GM18505 (cell line): ENCODE measurements at regions not wholly inside any gene's neighbourhood (a gene's known extent, or its start where the extent isn't known, plus 50 kb on each side); places are given as distances from the start of the nearest gene placed in this dataset.
"Not testable (repeated sequence)": the region's sequence is repeated elsewhere in the genome, so short reads cannot be mapped to it uniquely, and the experiment has no call there.

ENCODE experiments used
- ATAC-seq: cut with Tn5 transposase; IDR thresholded peaks from one replicate; pipeline ENCODE4 v1.9.1; 2021; ENCODE audit not compliant: unreplicated experiment
- POLR2A ChIP-seq: IDR thresholded peaks from 4 replicates; pipeline ENCODE4 v1.6.1; 2011; ENCODE audit warnings: borderline replicate concordance; ENCODE audit not compliant: insufficient read depth, insufficient read length; ENCODE audit errors: extremely low read depth

GRCh38 chr10:23493711-23494110 is 54.8 kb downstream of the OTUD1 start:
- ATAC-seq, result no peak
- no peak for TF ChIP-seq POLR2A

GRCh38 chr10:23496727-23497126 is 57.9 kb downstream of the OTUD1 start:
- no peak for ATAC-seq

GRCh38 chr10:23499372-23500132 is 60.7 kb downstream of the OTUD1 start:
- no peak for ATAC-seq
- no peak for TF ChIP-seq POLR2A

More at GRCh38 chr10:23496727-23497126, 57.9 kb downstream of the OTUD1 start:
- TF ChIP-seq POLR2A, result no peak

GRCh38 chr10:23505797-23506465 is 67.1 kb downstream of the OTUD1 start:
- TF ChIP-seq POLR2A, result no peak

GRCh38 chr10:23512355-23513058 is 73.6 kb downstream of the OTUD1 start:
- ATAC-seq, result no peak
- no peak for TF ChIP-seq POLR2A

More at GRCh38 chr10:23505797-23506465, 67.1 kb downstream of the OTUD1 start:
- no peak for ATAC-seq

GRCh38 chr10:23513621-23514020 is 74.7 kb downstream of the OTUD1 start:
- ATAC-seq, result not testable (repeated sequence)

GRCh38 chr10:23514321-23514720 is 75.4 kb downstream of the OTUD1 start:
- no peak for TF ChIP-seq POLR2A
- ATAC-seq, result no peak

GRCh38 chr10:23516530-23516929 is 77.7 kb downstream of the OTUD1 start:
- ATAC-seq, result no peak
- TF ChIP-seq POLR2A, result no peak

- ATAC-seq, result no peak
- TF ChIP-seq POLR2A, result no peak
Observed at GRCh38 chr10:23517155-23517554, 78.3 kb downstream of the OTUD1 start.

GRCh38 chr10:23521735-23522134 is 82.9 kb downstream of the OTUD1 start:
- no peak for ATAC-seq
- TF ChIP-seq POLR2A, result no peak

GRCh38 chr10:23522345-23522744 is 83.5 kb downstream of the OTUD1 start:
- no peak for TF ChIP-seq POLR2A
- ATAC-seq, result no peak

GRCh38 chr10:23523251-23523650 is 84.4 kb downstream of the OTUD1 start:
- no peak for ATAC-seq
- TF ChIP-seq POLR2A, result no peak

- no peak for ATAC-seq
- no peak for TF ChIP-seq POLR2A
Observed at GRCh38 chr10:23525406-23525805, 86.5 kb downstream of the OTUD1 start.

GRCh38 chr10:23528419-23528818 is 89.5 kb downstream of the OTUD1 start:
- no peak for ATAC-seq
- no peak for TF ChIP-seq POLR2A
